ENCODE measurements at regions not wholly inside any gene's neighbourhood (a gene's known extent, or its start where the extent isn't known, plus 50 kb on each side); places are given as distances from the start of the nearest gene placed in this dataset.

DNA sequence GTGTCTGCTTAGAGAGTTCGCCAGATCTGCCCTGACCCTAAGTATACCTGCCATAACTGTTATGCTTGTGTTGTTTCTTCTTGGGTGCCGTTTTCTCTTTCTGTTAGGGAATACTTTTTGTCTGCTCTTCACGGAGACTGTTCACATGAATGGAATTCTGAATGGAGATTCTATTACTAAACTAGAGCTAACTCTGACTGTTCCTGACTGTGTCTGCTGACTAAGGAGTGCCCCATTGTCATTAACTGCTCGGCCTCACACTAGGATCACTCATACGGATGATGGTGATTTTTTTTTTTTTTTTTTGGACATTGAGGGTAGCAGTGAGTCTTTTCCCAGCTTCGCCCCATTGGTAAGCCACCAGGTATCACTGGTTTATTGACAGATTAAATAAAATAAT is 104.8 kb upstream of the SLC8A1 start:
- TF ChIP-seq, protein P1, sequence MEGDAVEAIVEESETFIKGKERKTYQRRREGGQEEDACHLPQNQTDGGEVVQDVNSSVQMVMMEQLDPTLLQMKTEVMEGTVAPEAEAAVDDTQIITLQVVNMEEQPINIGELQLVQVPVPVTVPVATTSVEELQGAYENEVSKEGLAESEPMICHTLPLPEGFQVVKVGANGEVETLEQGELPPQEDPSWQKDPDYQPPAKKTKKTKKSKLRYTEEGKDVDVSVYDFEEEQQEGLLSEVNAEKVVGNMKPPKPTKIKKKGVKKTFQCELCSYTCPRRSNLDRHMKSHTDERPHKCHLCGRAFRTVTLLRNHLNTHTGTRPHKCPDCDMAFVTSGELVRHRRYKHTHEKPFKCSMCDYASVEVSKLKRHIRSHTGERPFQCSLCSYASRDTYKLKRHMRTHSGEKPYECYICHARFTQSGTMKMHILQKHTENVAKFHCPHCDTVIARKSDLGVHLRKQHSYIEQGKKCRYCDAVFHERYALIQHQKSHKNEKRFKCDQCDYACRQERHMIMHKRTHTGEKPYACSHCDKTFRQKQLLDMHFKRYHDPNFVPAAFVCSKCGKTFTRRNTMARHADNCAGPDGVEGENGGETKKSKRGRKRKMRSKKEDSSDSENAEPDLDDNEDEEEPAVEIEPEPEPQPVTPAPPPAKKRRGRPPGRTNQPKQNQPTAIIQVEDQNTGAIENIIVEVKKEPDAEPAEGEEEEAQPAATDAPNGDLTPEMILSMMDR (conservative IDR thresholded peaks at IDR 0.05; ENCODE audit: low read depth, low read length), result no peak
- no peak for TF ChIP-seq EZH2 (IDR thresholded peaks at IDR 0.05; ENCODE audit: borderline replicate concordance, low read depth, low read length, poor library complexity, severe bottlenecking)

All from A673 (cell line).